ENCODE measurements at regions not wholly inside any gene's neighbourhood (a gene's known extent, or its start where the extent isn't known, plus 50 kb on each side); places are given as distances from the start of the nearest gene placed in this dataset.
A peak's percentile ranks its signal among the peaks of the same experiment; 100 is the strongest.
"Not testable (repeated sequence)": the region's sequence is repeated elsewhere in the genome, so short reads cannot be mapped to it uniquely, and the experiment has no call there.

GRCh38 chr15:81940467-81941451 is 105.1 kb downstream of the MEX3B start:
- in situ Hi-C loops (cut with MboI; ENCODE audit: low pct_unique_long_range_greater_than_20kb, low sequenced_read_pairs): no loop called here
- DNase-seq: peak; percentile 57

GRCh38 chr15:81939604-81940440 is 106.0 kb downstream of the MEX3B start:
- in situ Hi-C loops (cut with MboI; ENCODE audit: low pct_unique_long_range_greater_than_20kb, low sequenced_read_pairs): no loop called here
- peak; percentile 95 for DNase-seq

DNA sequence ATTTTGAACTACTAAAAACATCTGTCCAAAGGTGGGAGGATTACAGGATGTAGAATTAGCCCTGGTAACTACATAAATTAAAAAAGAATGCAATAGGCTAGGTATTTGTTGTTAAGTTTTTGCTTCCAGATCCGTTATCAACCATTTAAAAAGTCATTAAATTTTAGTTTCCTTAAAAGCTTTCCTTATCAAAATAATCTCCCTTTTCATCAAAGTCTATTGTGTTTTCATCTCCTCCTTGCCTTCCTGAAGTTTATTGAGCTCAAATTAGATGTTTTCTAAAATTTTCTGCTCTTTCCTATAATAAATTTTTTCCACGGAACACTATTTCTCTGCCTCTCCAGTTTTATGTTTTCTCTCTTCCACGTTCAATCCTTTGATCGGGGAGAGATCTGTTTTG is 108.6 kb downstream of the MEX3B start:
- in situ Hi-C loops (cut with MboI; ENCODE audit: low pct_unique_long_range_greater_than_20kb, low sequenced_read_pairs): no loop called here
- no peak for DNase-seq

GRCh38 chr15:81930582-81931369 is 115.0 kb downstream of the MEX3B start:
- in situ Hi-C loops (cut with MboI; ENCODE audit: low pct_unique_long_range_greater_than_20kb, low sequenced_read_pairs): no loop called here
- no peak for DNase-seq

DNA sequence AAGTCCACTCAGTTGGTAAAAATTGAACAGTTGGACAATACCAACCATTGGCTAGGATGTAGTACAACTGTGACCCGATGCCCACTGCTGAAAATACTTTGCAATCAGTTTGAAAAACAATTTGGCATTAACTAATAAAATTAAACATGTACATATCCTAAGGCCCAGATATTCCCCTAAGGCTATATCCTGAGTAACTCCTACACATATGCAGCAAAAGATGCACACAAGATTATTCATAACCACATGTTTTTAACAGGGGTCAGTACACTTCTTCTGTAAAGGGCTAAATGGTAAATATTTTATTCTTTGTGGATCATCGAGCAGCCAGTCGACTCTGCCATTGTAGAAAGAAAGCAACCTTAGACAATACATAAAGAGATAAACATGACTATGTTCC is 116.3 kb downstream of the MEX3B start:
- in situ Hi-C loops (cut with MboI; ENCODE audit: low pct_unique_long_range_greater_than_20kb, low sequenced_read_pairs): no loop called here
- DNase-seq: no peak

- no peak for DNase-seq
- in situ Hi-C loops (cut with MboI; ENCODE audit: low pct_unique_long_range_greater_than_20kb, low sequenced_read_pairs): no loop called here
Measured at GRCh38 chr15:81926981-81927380, 118.8 kb downstream of the MEX3B start.

GRCh38 chr15:81924729-81925128 is 121.1 kb downstream of the MEX3B start:
- no peak for DNase-seq

DNA sequence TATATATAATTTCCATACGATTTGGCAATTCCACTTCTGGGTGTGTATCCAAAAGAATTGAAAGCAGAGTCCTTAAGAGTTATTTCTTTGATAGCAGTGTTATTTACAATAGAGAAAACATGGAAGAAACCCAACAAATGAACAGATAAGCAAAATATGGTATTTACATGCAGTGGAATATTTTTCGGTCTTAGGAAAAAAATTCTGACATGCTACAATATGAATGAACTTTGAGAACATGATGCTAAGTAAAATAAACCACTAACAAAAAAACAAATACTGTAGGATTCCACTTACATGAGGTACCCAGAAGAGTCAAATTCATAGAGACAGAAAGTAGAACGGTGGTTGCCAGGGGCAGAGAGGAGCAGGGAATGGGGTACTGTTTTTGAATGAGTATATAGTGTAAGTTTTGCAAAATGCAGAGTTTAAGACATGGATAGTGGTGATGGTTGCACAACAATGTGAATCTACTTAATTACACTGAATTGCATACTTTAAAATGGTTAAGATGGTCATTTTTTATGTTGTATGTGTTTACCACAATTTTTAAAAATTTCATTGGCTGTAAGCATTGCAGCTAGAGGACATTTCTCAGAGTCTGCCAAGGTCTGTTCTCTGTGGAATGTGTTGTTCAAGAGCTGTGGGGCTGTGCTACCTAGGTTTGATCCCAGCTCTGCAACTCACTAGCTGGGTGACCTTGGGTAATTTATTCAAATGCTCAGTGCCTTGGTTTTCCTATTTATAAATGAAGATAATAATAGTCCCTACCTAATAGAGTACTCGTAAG is 122.1 kb downstream of the MEX3B start:
- no peak for DNase-seq
- in situ Hi-C loops (cut with MboI; ENCODE audit: low pct_unique_long_range_greater_than_20kb, low sequenced_read_pairs): no loop called here

More at GRCh38 chr15:81924729-81925128, 121.1 kb downstream of the MEX3B start:
- in situ Hi-C loops (cut with MboI; ENCODE audit: low pct_unique_long_range_greater_than_20kb, low sequenced_read_pairs): no loop called here

DNA sequence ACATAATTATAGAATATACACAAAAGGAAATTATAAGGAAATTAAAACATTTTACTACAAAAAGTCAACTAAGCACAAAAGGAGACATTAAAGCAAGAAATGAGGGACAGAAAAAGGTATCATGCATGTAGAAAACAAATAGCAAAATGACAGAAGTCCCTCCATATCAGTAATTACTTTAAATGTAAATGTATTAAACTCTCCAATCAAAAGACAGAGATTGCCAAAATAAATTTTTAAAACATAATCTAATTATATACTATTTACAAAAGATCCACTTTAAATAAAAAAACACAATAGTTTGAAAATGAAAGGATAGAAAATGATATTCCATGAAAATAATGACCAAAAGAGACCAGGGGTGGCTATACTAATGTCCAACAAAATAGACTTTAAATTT is 123.7 kb downstream of the MEX3B start:
- in situ Hi-C loops (cut with MboI; ENCODE audit: low pct_unique_long_range_greater_than_20kb, low sequenced_read_pairs): no loop called here
- DNase-seq: no peak

GRCh38 chr15:81921163-81921562 is 124.7 kb downstream of the MEX3B start:
- in situ Hi-C loops (cut with MboI; ENCODE audit: low pct_unique_long_range_greater_than_20kb, low sequenced_read_pairs): no loop called here
- DNase-seq: no peak

GRCh38 chr15:81918767-81919166 is 127.1 kb downstream of the MEX3B start:
- peak; percentile 21 for DNase-seq
- in situ Hi-C loops (cut with MboI; ENCODE audit: low pct_unique_long_range_greater_than_20kb, low sequenced_read_pairs): not testable (repeated sequence)

GRCh38 chr15:81916451-81916850 is 129.4 kb downstream of the MEX3B start:
- DNase-seq: no peak
- in situ Hi-C loops (cut with MboI; ENCODE audit: low pct_unique_long_range_greater_than_20kb, low sequenced_read_pairs): no loop called here

DNA sequence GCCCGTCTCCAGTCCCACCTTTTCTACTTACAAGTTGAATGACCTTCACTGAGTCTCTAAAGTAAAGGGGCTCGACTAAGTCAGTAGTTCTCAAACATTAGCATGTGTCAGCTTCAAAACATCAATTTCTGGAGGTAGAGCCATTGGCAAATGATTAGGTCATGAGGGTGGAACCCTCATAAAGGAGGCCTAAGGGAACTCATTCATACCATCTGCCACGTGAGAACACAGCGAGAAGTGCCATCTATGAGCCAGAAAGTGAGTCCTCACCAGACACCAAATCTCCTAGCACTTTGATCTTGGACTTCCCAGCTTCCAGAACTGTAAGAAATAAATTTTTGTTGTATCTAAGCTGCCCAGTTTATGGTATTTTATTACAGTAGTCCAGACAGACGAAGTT is 129.8 kb downstream of the MEX3B start:
- in situ Hi-C loops (cut with MboI; ENCODE audit: low pct_unique_long_range_greater_than_20kb, low sequenced_read_pairs): no loop called here
- DNase-seq: no peak

- in situ Hi-C loops (cut with MboI; ENCODE audit: low pct_unique_long_range_greater_than_20kb, low sequenced_read_pairs): no loop called here
- no peak for DNase-seq
Measured at GRCh38 chr15:81914734-81915256, 131.0 kb downstream of the MEX3B start.

- no peak for DNase-seq
- in situ Hi-C loops (cut with MboI; ENCODE audit: low pct_unique_long_range_greater_than_20kb, low sequenced_read_pairs): no loop called here
Measured at GRCh38 chr15:81914333-81914732, 131.5 kb downstream of the MEX3B start.

DNA sequence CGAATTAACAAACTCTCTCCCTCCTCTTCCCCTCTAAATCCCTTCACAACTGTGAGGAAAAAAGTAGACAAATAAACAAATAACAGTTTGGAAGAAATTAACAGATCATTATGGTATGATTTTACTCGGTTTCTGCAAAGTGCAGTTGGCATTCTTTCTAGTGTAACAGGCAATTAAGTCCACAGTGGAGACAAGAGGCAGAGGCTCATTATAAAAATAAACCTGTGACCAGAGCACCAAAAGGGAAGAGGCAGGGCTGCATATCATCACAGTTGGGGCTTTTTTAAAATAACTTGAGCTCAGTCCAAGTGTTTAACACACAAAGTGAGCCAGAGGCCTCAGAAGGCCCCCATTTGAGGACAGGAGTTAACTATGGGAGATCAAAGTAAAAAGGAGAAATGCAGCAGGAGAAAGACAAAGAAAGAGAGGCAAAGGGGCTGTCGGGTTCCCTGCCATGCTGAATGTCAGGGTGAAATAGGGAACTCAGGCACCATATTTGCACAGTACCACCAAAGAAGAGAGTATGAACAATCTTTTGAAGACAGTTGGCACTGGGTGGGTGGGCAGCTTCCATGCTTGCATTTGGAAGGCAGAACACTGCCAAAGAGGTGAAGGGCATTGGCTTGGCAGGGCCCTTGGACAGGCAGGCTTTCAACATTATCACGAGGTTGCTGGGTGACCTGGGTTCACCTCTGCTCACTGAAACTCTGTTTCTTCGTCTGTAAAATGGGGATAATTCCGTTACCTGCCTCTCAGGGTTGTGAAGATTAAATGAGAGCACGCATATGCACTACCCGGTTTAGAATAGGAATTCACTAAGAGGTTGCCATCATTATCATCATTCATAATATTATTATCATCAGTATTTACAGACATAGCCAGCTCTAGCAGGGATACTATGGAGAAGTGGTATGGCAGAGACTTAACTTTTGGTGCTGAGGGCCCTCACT is 134.5 kb downstream of the MEX3B start:
- DNase-seq: peak; percentile 45

DNA sequence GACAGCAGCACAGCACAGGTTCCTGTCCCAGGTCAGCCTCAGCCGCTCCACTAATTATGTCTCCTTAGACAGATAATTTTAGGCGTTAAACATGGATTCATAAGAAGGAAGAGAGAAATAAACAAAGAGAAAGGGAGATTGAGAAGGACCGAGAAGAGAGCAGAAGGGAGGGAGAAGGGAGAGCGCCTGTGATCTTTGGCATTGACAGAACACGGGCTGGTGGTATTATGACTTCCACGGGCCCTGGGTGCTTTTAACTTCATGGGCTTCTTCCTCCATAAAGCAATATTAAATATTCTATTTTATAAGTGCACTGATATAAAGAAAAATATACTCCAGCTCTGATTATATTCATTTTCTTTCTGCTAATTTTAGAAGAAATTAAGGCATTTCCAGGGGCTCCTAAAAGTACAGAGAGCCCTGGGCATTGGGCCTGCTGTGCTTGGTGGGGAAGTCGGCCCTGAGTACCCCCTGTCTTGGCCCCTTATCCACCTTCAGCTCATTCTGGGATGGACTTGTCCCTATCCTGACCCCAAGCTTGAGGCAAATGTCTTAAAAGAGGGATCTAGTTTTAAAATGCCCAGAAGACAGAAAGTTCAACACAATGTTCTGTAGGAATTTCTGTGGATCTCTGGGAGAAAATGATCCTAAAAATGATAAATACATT is 135.3 kb downstream of the MEX3B start:
- no peak for DNase-seq
- in situ Hi-C loops (cut with MboI; ENCODE audit: low pct_unique_long_range_greater_than_20kb, low sequenced_read_pairs): no loop called here

More for the DNA sequence above, 134.5 kb downstream of the MEX3B start:
- in situ Hi-C loops (cut with MboI; ENCODE audit: low pct_unique_long_range_greater_than_20kb, low sequenced_read_pairs): no loop called here

All from KBM-7 (cell line).